GM10266 (cell line): ENCODE measurements at regions not wholly inside any gene's neighbourhood (a gene's known extent, or its start where the extent isn't known, plus 50 kb on each side); places are given as distances from the start of the nearest gene placed in this dataset.

Experiments
- DNase-seq: peaks from one replicate; pipeline ENCODE4 v3.0.0; 2012; ENCODE audit errors: extremely low spot score
- CTCF ChIP-seq: IDR thresholded peaks from 2 replicates; pipeline ENCODE4 v1.5.1; 2012; ENCODE audit warnings: mild to moderate bottlenecking, low read depth; ENCODE audit not compliant: control insufficient read depth, insufficient read depth; ENCODE audit errors: missing control alignments

GRCh38 chr13:80447747-80448146, 106.8 kb upstream of the SPRY2 start:
- TF ChIP-seq CTCF = no peak
- DNase-seq = no peak

DNA sequence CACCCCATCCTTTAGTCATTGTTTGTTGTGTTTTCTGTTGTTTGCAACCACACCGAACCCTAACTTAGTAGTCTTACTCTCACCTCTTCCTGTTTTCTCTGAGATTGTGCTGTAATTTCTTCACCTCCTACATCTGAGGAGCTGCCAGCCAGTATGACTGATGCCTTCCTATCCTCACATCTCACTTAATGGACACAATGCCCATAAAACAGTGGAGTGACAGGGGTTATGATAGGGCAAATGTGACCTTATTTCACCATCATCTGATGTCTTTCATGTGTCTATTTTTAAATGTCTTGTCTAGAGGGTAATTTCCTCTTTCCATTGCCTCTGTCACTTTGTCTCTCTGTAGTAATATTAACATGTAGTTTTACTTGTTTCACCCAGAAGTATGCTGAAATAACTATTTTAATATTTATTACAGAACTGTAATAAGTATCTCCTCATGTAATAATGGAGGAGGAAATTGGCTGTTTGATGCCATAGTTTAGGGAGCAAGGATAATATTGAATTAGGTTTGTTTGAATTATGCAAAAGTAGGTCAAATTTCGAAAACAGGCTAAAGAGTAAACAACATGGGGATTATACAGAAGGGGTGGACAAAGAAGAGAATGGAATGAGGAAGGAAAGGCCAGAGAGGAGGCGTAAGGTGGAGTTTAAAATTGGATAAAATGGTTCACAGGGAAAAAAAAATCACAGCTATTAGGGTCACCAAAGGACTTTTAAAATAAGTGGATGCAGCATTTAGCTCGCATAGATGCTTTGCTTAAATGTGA, 103.5 kb upstream of the SPRY2 start:
- no peak for TF ChIP-seq CTCF
- DNase-seq = no peak

- no peak for DNase-seq
- TF ChIP-seq CTCF = no peak
Measured at GRCh38 chr13:80442609-80443008, 101.7 kb upstream of the SPRY2 start.

GRCh38 chr13:80441968-80442367, 101.0 kb upstream of the SPRY2 start:
- TF ChIP-seq CTCF = no peak

DNA sequence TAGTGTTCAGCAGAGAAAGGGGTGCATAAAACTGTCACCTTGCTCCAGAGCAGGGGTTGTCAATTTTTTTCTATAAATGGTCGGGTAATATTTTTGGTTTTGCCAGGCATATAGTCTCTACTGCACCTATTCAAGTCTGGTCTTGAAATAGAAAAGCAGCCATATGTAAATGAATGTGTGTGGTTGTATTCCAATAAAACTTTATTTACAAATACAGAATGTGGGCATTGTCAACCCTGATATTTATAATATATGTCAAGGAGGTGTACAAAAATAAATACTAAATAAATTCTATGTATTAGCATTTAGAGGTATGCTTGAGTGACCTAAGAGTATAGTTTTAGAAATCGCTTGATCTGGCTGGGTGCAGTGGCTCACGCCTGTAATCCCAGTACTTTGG, 97.6 kb upstream of the SPRY2 start:
- no peak for TF ChIP-seq CTCF
- no peak for DNase-seq

More at GRCh38 chr13:80441968-80442367, 101.0 kb upstream of the SPRY2 start:
- DNase-seq = no peak

DNA sequence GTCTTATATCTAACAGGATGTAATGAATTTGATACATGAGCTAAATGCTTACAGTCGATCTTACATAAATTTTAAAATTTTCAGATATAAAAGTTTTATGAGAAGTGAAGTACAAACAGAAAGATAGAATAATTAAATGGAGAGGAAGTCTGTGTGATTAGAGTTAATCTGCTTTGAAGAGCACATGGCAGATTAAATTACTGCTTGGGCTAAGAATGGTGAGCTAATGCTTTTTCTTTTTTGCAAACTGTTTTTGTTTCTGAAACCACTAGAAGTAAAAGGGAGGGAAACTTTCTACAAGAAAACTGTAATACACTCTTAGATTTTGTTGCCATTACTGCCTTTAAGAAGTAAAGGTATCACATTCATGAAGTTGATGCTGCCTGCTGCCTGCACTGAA, 96.3 kb upstream of the SPRY2 start:
- no peak for TF ChIP-seq CTCF
- DNase-seq = no peak

GRCh38 chr13:80436571-80437169, 95.7 kb upstream of the SPRY2 start:
- TF ChIP-seq CTCF = no peak
- no peak for DNase-seq
